Central memory CD8-positive, alpha-beta T cell (primary cell): ENCODE measurements at regions not wholly inside any gene's neighbourhood (a gene's known extent, or its start where the extent isn't known, plus 50 kb on each side); places are given as distances from the start of the nearest gene placed in this dataset.

ENCODE experiments used
- ATAC-seq: fragments of 150-1000 bp; cut with Tn5 transposase; replicated peaks from 2 replicates; pipeline ENCODE4 v1.10.0; 2022; ENCODE audit warnings: mild to moderate bottlenecking, moderate FRiP score, moderate number of reproducible peaks; ENCODE audit not compliant: poor library complexity, severe bottlenecking; ENCODE audit errors: extremely low read depth
- DNase-seq, 2 donors: peaks; one replicate each; pipeline ENCODE4 v3.0.0; 2021; ENCODE audit warnings: low spot score in 2 of 2
- H3K27ac Mint-ChIP-seq: one replicate; pipeline ENCODE4 v1.8.0; 2022; ENCODE audit warnings: low read depth, mild to moderate bottlenecking, moderate library complexity, mixed read lengths
- H3K27me3 Mint-ChIP-seq: one replicate; pipeline ENCODE4 v1.8.0; 2022; ENCODE audit warnings: mixed read lengths
- H3K36me3 Mint-ChIP-seq: one replicate; pipeline ENCODE4 v1.8.0; 2022; ENCODE audit warnings: mild to moderate bottlenecking, moderate library complexity, mixed read lengths; ENCODE audit not compliant: insufficient read depth
- H3K4me1 Mint-ChIP-seq: one replicate; pipeline ENCODE4 v1.8.0; 2022; ENCODE audit warnings: mixed read lengths
- H3K4me3 Mint-ChIP-seq: one replicate; pipeline ENCODE4 v1.8.0; 2022; ENCODE audit warnings: mild to moderate bottlenecking, moderate library complexity, mixed read lengths
- H3K9me3 Mint-ChIP-seq: one replicate; pipeline ENCODE4 v1.8.0; 2022; ENCODE audit warnings: mixed read lengths

DNA sequence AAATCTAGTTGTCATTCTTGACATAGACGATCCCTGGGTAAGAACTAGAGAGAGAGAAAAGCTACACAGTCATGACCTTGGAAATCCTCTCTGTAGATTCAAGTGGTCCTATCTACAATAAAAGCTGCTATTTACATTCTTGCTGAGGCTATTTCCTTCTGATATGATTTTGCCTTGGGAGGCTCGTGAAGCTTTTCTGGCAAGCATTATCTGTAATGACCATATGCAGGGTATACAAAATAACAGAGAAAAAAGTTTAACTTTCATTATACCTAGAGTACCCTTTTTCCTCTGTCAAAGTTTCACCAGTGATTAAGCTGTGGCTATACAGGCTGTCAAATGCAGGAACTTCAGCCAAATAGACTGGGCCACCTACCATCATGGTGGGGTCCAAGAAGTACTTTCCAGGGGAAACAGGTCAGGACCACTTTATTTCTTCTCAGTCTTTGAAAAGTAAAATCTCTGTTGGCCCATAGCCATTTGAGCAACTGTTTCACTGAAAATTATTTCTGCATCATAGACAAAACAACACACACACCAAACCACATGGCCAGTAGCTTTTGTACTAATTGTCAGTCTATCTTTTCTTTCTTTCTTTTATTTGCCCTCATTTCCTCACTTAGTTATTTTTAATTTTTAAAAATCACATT, 677.0 kb upstream of the ID4 start:
- DNase-seq (no peak), ATAC-seq (no peak)
- H3K4me3 Mint-ChIP-seq, result no peak overlapping the region
- peaks cover 6% of the 10 kb centered on the region for H3K9me3 Mint-ChIP-seq
- no peaks in the 10 kb centered on the region for H3K4me1 Mint-ChIP-seq
- H3K27me3 Mint-ChIP-seq, result no peaks in the 10 kb centered on the region
- H3K36me3 Mint-ChIP-seq, result peaks cover 2% of the 10 kb centered on the region
- H3K27ac Mint-ChIP-seq, result no peak overlapping the region

DNA sequence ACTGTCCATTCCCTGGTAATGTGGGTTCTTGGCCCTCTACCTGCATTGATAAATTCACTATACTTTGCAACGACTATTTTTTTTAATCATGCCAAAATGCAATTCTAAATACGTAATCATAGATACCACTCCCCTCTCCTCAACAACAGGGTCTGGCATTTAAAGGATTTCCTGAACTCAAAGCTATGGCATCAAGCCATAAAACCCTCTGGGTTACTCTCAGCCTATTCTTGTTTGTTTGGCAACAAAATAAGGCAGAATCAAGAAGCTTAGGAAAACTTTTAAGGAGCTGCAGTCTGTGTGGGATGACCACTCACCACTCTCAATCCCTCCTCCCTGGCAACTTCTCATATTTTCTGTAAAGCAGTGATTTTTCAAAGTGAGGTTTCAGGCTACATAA, 669.9 kb upstream of the ID4 start:
- H3K4me1 Mint-ChIP-seq, result no peaks in the 10 kb centered on the region
- H3K36me3 Mint-ChIP-seq, result no peaks in the 10 kb centered on the region
- no peak overlapping the region for H3K27ac Mint-ChIP-seq
- H3K27me3 Mint-ChIP-seq, result no peaks in the 10 kb centered on the region
- DNase-seq, result no peak
- peaks cover 11% of the 10 kb centered on the region for H3K9me3 Mint-ChIP-seq
- ATAC-seq, result no peak
- H3K4me3 Mint-ChIP-seq, result no peak overlapping the region

DNA sequence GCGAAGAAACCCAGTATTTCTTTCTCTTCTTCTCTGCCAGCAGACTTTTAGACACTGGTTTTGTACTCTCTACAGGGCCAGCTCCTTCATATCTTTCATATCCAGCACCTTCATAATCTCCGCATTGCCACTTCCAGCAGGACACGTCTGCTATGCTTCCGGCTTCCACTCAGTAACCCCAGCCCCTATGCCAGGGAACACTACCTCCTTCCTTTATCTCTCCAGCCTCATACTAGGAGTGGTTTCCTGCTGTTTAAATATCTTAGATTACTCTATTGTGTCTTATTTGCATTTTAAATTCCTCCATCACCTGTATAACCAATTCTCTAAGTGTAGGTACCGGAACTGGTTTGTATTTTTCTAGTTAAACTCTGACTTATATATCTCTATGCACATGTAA, 667.8 kb upstream of the ID4 start:
- DNase-seq (no peak), ATAC-seq (no peak)
- H3K4me3 Mint-ChIP-seq, result no peak overlapping the region
- H3K4me1 Mint-ChIP-seq, result no peaks in the 10 kb centered on the region
- H3K27me3 Mint-ChIP-seq, result no peaks in the 10 kb centered on the region
- H3K36me3 Mint-ChIP-seq, result no peaks in the 10 kb centered on the region
- H3K27ac Mint-ChIP-seq, result no peak overlapping the region
- peaks cover 12% of the 10 kb centered on the region for H3K9me3 Mint-ChIP-seq

DNA sequence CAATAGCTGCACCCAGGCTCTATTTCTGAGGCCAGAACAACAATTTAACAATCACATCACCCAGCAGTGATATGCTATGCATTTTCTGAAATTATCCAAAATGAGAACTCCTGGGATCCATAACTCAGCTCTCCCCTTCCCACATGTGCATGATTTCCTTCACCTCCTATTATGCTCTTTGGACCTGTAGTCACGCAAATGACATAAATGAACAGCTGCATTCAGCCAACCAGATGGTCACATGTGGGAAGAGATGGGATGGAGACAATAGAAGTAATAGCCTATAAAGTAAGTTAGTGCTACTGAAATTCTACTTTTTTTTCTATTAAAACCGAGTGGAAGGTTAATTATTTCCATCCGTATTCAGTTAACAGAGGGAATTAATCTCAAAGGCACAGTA, 662.1 kb upstream of the ID4 start:
- Mint-ChIP-seq H3K27me3 (no peaks in the 10 kb centered on the region), H3K27ac (no peak overlapping the region), H3K9me3 (peaks cover 22% of the 10 kb centered on the region), H3K36me3 (no peaks in the 10 kb centered on the region), H3K4me1 (no peaks in the 10 kb centered on the region), H3K4me3 (no peak overlapping the region)
- DNase-seq (no peak), ATAC-seq (no peak)

DNA sequence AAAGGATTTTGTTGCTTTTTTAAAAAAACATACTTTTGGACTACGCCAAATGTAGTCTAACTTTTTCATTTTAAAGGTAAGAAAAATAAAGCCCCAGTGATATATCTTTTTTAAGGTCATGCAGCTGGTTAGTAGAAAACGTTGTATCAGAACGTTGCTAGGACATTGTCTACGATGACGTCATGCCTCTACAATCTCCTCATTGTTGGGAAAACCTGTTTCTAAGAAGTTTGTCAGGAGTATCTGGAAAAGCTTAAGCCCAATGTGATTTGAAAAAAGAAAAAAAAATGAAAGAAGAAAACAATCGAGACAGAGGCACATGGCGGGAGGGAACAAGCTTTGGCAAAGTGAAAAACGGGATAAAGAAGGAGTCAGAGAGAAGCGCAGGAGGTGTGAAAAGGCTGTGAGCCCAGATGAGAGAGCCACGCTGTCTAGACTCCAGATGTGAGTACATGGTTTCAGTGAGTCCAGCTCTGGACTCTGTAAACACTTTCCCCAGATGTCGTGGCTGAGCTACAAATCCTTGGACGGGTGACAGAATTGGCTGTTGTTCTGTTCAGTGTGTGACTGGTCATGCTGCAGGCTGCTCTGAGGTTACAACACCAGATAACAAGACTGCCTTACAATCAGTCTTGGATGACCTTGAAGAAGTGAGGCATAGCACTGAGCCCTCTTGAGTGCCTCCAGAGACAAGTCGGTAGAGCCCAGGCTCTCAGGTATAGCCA, 656.7 kb upstream of the ID4 start:
- Mint-ChIP-seq H3K27ac (no peak overlapping the region), H3K4me3 (no peak overlapping the region), H3K27me3 (no peaks in the 10 kb centered on the region), H3K36me3 (no peaks in the 10 kb centered on the region), H3K4me1 (no peaks in the 10 kb centered on the region), H3K9me3 (peaks cover 23% of the 10 kb centered on the region)
- DNase-seq (no peak), ATAC-seq (no peak)

DNA sequence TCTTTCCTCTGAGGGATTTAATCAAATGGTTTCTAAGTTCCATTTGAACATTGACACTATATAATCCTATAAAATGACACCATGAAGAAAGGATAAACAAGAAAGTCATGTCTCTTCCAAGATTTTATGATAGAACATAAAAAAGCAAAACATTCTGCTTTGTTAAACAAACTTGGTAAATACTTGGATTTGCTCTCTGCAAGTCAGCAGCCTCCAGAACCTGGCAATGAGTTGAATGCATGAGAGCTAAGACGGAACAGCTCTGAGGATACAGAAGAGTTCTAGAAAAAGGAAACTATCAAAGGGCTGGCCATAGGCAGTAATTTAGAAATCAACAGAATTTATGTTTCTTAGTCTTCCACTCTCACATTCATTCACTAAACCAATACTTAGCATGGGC, 656.0 kb upstream of the ID4 start:
- Mint-ChIP-seq H3K4me3 (no peak overlapping the region), H3K4me1 (no peaks in the 10 kb centered on the region), H3K36me3 (no peaks in the 10 kb centered on the region), H3K27ac (no peak overlapping the region), H3K9me3 (peaks cover 23% of the 10 kb centered on the region), H3K27me3 (no peaks in the 10 kb centered on the region)
- ATAC-seq (no peak), DNase-seq (no peak)

DNA sequence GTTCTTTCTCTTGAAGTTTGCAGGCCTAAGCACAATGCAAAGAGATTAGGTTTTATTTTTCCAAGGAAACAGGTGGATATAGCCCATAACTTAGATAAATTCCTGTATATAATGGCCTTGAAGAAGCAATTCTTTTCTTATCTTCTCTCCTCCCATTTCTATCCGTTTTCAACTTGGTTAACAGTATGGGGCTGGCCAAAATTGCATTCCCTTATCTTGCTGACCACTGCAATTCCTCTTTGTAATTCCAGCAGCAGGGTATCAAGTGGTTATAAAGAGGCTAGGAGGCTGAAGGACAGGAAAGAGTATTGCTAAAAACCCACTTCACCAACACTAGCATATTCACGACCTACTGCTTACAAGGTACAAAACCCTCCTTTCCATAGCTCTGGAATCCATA, 643.5 kb upstream of the ID4 start:
- Mint-ChIP-seq H3K4me1 (no peaks in the 10 kb centered on the region), H3K36me3 (no peaks in the 10 kb centered on the region), H3K4me3 (no peak overlapping the region), H3K27ac (no peak overlapping the region), H3K9me3 (peaks cover 19% of the 10 kb centered on the region), H3K27me3 (no peaks in the 10 kb centered on the region)
- DNase-seq, result no peak
- ATAC-seq, result no peak

DNA sequence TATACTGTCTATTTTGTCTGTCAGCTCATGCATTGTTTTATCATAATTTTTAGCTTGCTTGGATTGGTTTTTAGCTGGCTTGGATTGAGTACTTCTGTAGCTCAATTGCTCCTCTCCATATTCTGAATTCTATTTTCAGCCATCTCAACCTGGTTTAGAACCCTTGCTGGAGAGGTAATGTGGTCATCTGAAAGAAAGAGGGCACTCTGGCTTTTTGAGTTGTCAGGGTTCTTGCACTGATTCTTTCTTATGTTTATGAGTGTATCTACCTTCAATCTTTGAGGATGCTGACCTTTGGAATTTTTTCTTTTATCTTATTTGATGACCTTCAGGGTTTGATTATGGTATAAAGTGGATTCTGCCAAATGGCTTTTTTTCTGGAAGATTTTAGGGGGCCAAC, 632.7 kb upstream of the ID4 start:
- Mint-ChIP-seq H3K4me1 (no peaks in the 10 kb centered on the region), H3K9me3 (peaks cover 20% of the 10 kb centered on the region), H3K4me3 (no peak overlapping the region), H3K36me3 (no peaks in the 10 kb centered on the region), H3K27ac (no peak overlapping the region), H3K27me3 (no peaks in the 10 kb centered on the region)
- DNase-seq (no peak), ATAC-seq (no peak)

DNA sequence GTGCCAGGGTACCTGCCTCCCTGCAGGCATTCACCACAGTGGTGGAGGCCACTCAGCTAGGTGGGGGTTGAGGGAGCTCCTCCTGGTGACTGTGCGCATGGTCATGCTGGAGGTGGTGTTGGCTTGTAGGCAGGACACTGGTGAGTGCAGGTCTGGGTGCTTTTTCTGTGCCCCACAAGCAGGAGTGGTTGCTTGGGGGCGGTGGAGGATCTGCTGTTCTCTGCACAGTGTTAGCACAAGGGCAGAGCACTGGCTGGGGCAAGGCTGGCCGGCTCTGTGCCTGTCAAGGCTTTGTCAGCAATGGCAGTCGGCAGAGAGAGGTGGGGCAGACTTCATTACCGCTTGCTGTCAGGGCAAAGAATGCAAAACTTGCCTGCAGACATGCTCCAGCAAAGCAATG, 632.1 kb upstream of the ID4 start:
- ATAC-seq (no peak), DNase-seq (no peak)
- peaks cover 20% of the 10 kb centered on the region for H3K9me3 Mint-ChIP-seq
- H3K27ac Mint-ChIP-seq, result no peak overlapping the region
- no peaks in the 10 kb centered on the region for H3K4me1 Mint-ChIP-seq
- H3K4me3 Mint-ChIP-seq, result no peak overlapping the region
- no peaks in the 10 kb centered on the region for H3K27me3 Mint-ChIP-seq
- no peaks in the 10 kb centered on the region for H3K36me3 Mint-ChIP-seq

DNA sequence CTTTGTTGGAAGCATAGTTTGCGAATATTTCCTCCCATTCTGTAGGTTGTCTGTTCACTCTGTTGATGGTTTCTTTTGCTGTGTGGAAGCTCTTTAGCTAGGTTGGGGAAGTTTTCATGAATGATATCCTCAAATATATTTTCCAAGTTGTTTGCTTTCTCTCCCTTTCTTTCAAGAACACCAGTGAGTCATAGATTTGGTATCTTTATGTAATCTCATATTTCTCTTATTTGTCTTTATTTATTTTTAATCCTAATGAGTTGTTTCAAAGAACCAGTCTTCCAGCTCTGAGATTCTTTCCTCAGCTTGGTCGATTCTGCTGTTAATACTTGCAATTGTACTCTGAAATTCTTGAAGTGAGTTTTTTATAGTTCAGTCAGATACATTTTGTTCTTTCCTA, 628.0 kb upstream of the ID4 start:
- Mint-ChIP-seq H3K9me3 (peaks cover 10% of the 10 kb centered on the region), H3K36me3 (no peaks in the 10 kb centered on the region), H3K4me3 (no peak overlapping the region), H3K27ac (no peak overlapping the region), H3K27me3 (no peaks in the 10 kb centered on the region), H3K4me1 (no peaks in the 10 kb centered on the region)
- DNase-seq (no peak), ATAC-seq (no peak)

DNA sequence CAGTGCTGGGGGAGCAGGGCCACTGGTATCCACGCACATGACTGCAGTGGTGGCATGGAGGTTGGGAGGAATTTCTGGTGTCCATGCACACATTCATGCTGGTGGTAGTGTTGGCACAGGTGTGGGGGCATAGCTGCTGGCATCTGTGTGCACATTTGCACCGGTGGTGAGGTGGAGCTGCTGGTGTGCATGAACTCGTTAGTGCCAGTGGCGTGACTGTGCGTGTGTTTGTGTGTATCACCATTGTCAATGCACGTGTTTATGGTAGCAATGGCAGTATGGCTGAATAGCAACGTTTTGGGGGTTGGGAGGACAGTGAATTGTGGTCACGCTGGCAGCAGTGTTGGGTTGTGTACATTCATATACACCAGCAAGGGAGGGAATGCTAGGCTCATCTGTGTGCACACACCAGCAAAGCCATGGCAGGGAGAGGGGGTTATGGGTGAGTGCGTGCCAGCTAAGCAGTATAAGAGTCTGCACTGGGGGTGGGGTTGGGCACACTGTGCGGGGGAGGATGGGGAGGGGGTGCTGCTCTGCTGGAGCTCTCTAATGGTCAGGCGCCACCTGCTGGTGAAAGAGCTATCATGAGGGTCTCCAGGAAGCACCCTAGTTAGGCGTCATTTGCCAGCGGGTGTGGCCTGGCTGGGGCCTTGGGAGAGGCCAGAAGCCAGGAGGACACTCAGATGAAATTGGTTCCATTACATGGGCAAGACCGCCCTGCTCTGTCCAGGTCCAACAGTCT, 626.1 kb upstream of the ID4 start:
- H3K36me3 Mint-ChIP-seq, result peaks cover under 1% of the 10 kb centered on the region
- H3K27ac Mint-ChIP-seq, result no peak overlapping the region
- H3K9me3 Mint-ChIP-seq, result peaks cover 10% of the 10 kb centered on the region
- no peaks in the 10 kb centered on the region for H3K27me3 Mint-ChIP-seq
- ATAC-seq (no peak), DNase-seq (no peak)
- no peak overlapping the region for H3K4me3 Mint-ChIP-seq
- H3K4me1 Mint-ChIP-seq, result no peaks in the 10 kb centered on the region

DNA sequence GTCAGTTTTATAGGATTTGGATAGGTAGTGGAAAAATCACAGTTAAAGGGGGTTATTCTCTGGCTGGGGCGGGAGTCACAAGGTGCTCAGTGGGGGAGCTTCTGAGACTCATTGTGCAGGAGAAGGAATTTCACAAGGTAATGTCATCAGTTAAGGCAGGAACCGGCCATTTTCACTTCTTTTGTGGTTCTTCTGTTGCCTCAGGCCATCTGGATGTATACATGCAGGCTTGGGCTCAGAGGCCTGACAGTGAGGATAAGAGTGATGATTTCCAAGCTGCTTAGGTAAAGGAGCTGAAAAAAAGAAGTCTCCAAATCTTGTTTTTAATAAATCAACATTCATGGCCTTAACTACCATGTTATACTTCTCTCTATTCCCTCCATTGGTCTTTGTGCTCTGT, 622.9 kb upstream of the ID4 start:
- H3K4me3 Mint-ChIP-seq, result no peak overlapping the region
- ATAC-seq, result no peak

DNA sequence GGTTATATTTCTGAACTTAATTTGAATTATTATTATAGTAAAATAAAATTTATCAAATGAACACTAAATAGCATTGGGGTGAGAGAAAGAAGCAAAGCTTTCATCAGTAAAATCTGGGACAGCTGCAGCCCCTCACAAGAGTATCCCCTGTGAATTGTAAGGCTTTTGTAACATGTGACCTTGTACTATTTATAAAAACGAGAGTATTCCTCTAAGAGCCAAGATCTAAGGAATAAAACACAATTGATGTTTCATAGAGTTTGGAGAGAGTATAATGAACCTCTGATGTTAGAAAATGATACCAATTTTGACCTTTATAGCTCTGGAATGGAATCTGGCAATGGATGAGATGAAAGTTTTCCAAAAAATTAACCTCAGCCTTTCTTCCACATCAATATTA, 617.2 kb upstream of the ID4 start:
- Mint-ChIP-seq H3K36me3 (peaks cover 1% of the 10 kb centered on the region), H3K4me3 (no peak overlapping the region), H3K27me3 (no peaks in the 10 kb centered on the region), H3K9me3 (peaks cover 16% of the 10 kb centered on the region), H3K4me1 (no peaks in the 10 kb centered on the region), H3K27ac (no peak overlapping the region)
- no peak for DNase-seq
- ATAC-seq, result no peak

More for the DNA sequence above, 622.9 kb upstream of the ID4 start:
- no peak for DNase-seq
- Mint-ChIP-seq H3K9me3 (peaks cover 5% of the 10 kb centered on the region), H3K36me3 (peaks cover 1% of the 10 kb centered on the region), H3K4me1 (no peaks in the 10 kb centered on the region), H3K27me3 (no peaks in the 10 kb centered on the region), H3K27ac (no peak overlapping the region)
